ENCODE measurements at regions not wholly inside any gene's neighbourhood (a gene's known extent, or its start where the extent isn't known, plus 50 kb on each side); places are given as distances from the start of the nearest gene placed in this dataset.

DNA sequence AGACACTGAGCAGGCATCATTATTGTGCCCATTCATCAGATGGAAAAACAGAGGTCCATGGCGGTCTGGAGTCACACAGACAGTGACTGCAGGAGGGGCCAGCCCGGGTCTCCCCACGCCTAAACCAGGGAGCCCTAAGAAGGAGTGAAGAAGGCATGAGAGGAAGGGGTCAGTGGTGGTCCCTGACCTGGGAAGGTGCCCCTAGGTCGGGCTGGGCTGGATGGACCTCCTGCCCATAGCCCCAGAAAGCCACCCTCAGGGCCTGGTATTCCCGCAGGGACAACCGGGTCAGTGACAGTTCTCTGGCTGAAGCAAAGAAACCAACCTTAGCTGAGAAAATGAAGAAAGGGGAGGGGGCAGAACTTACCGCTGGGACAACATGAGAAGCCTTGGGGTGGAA is 163.4 kb upstream of the C1orf174 start:
- TF ChIP-seq EP300 (IDR thresholded peaks at IDR 0.05; ENCODE audit: borderline replicate concordance): no peak
- no peak for TF ChIP-seq RAD21 (IDR thresholded peaks at IDR 0.05; ENCODE audit: low read depth)
- TF ChIP-seq YY1 (IDR thresholded peaks at IDR 0.05; ENCODE audit: low read depth): no peak
- TF ChIP-seq CREB1 (IDR thresholded peaks at IDR 0.05; ENCODE audit: low read depth): no peak
- TF ChIP-seq CEBPB (IDR thresholded peaks at IDR 0.05): no peak
- no peak for TF ChIP-seq MAX (IDR thresholded peaks at IDR 0.05)
- TF ChIP-seq, protein P1, sequence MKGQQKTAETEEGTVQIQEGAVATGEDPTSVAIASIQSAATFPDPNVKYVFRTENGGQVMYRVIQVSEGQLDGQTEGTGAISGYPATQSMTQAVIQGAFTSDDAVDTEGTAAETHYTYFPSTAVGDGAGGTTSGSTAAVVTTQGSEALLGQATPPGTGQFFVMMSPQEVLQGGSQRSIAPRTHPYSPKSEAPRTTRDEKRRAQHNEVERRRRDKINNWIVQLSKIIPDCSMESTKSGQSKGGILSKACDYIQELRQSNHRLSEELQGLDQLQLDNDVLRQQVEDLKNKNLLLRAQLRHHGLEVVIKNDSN (IDR thresholded peaks at IDR 0.05): no peak
- no peak for TF ChIP-seq ZBTB7A (IDR thresholded peaks at IDR 0.05; ENCODE audit: low read depth)
- TF ChIP-seq, protein P2, sequence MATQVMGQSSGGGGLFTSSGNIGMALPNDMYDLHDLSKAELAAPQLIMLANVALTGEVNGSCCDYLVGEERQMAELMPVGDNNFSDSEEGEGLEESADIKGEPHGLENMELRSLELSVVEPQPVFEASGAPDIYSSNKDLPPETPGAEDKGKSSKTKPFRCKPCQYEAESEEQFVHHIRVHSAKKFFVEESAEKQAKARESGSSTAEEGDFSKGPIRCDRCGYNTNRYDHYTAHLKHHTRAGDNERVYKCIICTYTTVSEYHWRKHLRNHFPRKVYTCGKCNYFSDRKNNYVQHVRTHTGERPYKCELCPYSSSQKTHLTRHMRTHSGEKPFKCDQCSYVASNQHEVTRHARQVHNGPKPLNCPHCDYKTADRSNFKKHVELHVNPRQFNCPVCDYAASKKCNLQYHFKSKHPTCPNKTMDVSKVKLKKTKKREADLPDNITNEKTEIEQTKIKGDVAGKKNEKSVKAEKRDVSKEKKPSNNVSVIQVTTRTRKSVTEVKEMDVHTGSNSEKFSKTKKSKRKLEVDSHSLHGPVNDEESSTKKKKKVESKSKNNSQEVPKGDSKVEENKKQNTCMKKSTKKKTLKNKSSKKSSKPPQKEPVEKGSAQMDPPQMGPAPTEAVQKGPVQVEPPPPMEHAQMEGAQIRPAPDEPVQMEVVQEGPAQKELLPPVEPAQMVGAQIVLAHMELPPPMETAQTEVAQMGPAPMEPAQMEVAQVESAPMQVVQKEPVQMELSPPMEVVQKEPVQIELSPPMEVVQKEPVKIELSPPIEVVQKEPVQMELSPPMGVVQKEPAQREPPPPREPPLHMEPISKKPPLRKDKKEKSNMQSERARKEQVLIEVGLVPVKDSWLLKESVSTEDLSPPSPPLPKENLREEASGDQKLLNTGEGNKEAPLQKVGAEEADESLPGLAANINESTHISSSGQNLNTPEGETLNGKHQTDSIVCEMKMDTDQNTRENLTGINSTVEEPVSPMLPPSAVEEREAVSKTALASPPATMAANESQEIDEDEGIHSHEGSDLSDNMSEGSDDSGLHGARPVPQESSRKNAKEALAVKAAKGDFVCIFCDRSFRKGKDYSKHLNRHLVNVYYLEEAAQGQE (IDR thresholded peaks at IDR 0.05; ENCODE audit: low read depth): no peak

Measured in Ishikawa (cell line).